Neuronal stem cell (in vitro differentiated cells): ENCODE measurements at regions not wholly inside any gene's neighbourhood (a gene's known extent, or its start where the extent isn't known, plus 50 kb on each side); places are given as distances from the start of the nearest gene placed in this dataset.

ENCODE experiments used
- DNase-seq: peaks from one replicate; pipeline ENCODE4 v3.0.0-alpha.2; 2013; ENCODE audit warnings: low spot score
- H2AFZ ChIP-seq: one replicate; pipeline ENCODE4 v1.6.1; 2013; ENCODE audit warnings: mild to moderate bottlenecking, low read length, inconsistent platforms
- H2AK5ac ChIP-seq: 2 replicates; pipeline ENCODE4 v1.6.1; 2013; ENCODE audit warnings: low read depth, mild to moderate bottlenecking, inconsistent platforms, low read length, moderate library complexity, mixed read lengths
- H2BK120ac ChIP-seq: 2 replicates; pipeline ENCODE4 v1.6.1; 2013; ENCODE audit warnings: low read depth, mild to moderate bottlenecking, inconsistent platforms, low read length, moderate library complexity, mixed read lengths
- H2BK12ac ChIP-seq: one replicate; pipeline ENCODE4 v1.6.1; 2013; ENCODE audit warnings: low read length, inconsistent platforms
- H2BK15ac ChIP-seq: 2 replicates; pipeline ENCODE4 v1.6.1; 2013; ENCODE audit warnings: mild to moderate bottlenecking, low read length, inconsistent platforms, mixed read lengths
- H2BK5ac ChIP-seq: one replicate; pipeline ENCODE4 v1.6.1; 2013; ENCODE audit warnings: inconsistent platforms, mild to moderate bottlenecking, low read length, moderate library complexity
- H3K14ac ChIP-seq: one replicate; pipeline ENCODE4 v1.6.1; 2013; ENCODE audit warnings: low read length, inconsistent platforms
- H3K18ac ChIP-seq: 2 replicates; pipeline ENCODE4 v1.6.1; 2013; ENCODE audit warnings: low read length, inconsistent platforms
- H3K23ac ChIP-seq: 2 replicates; pipeline ENCODE4 v1.6.1; 2013; ENCODE audit warnings: low read depth, mild to moderate bottlenecking, mixed read lengths, low read length, inconsistent platforms; ENCODE audit not compliant: poor library complexity
- H3K27ac ChIP-seq: replicated peaks from 3 replicates; pipeline ENCODE4 v1.5.1; 2013; ENCODE audit warnings: low read length, inconsistent platforms
- H3K27me3 ChIP-seq, 3 experiments: 2 replicates each; pipeline ENCODE4 v1.6.1; 2013; ENCODE audit warnings: low read length in 3 of 3, mild to moderate bottlenecking in 2 of 3, inconsistent platforms in 1 of 3, low read depth in 1 of 3, mixed read lengths in 1 of 3, moderate library complexity in 1 of 3; ENCODE audit not compliant: control insufficient read depth in 3 of 3, insufficient read depth in 3 of 3
- H3K36me3 ChIP-seq, 2 donors: replicated peaks in 1 of 2; 2 replicates each; pipeline ENCODE4 v1.6.1; 2013; ENCODE audit warnings: low read length in 2 of 2; ENCODE audit not compliant: control insufficient read depth in 2 of 2, insufficient read depth in 2 of 2
- H3K4ac ChIP-seq: 2 replicates; pipeline ENCODE4 v1.6.1; 2013; ENCODE audit warnings: inconsistent platforms, mild to moderate bottlenecking, low read length, moderate library complexity
- H3K4me1 ChIP-seq, 2 donors: 1 replicate in 1 of 2; 2 replicates in 1 of 2; pipeline ENCODE4 v1.6.1; 2013; ENCODE audit warnings: low read length in 2 of 2, low read depth in 1 of 2; ENCODE audit not compliant: control insufficient read depth in 2 of 2, insufficient read depth in 1 of 2
- H3K4me2 ChIP-seq: one replicate; pipeline ENCODE4 v1.6.1; 2013; ENCODE audit warnings: mild to moderate bottlenecking, low read length, inconsistent platforms; ENCODE audit not compliant: insufficient read depth, poor library complexity, severe bottlenecking
- H3K4me3 ChIP-seq, 2 donors: 2 replicates each; pipeline ENCODE4 v1.5.1; 2013; ENCODE audit warnings: low read length in 2 of 2, mild to moderate bottlenecking in 2 of 2, inconsistent platforms in 1 of 2, moderate library complexity in 1 of 2
- H3K79me1 ChIP-seq: one replicate; pipeline ENCODE4 v1.6.1; 2013; ENCODE audit warnings: low read depth, mild to moderate bottlenecking, inconsistent platforms, low read length, moderate library complexity
- H3K9ac ChIP-seq: one replicate; pipeline ENCODE4 v1.6.1; 2013; ENCODE audit warnings: mild to moderate bottlenecking, low read depth, low read length, inconsistent platforms; ENCODE audit not compliant: poor library complexity
- H3K9me3 ChIP-seq, 2 donors: replicated peaks in 1 of 2; 2 replicates each; pipeline versions ENCODE3 to v1.6.1; 2013; ENCODE audit warnings: low read length in 2 of 2, mild to moderate bottlenecking in 2 of 2, inconsistent platforms in 1 of 2, low read depth in 1 of 2, mixed read lengths in 1 of 2, moderate library complexity in 1 of 2; ENCODE audit not compliant: control insufficient read depth in 2 of 2, insufficient read depth in 1 of 2
- H4K8ac ChIP-seq: one replicate; pipeline ENCODE4 v1.6.1; 2013; ENCODE audit warnings: low read depth, mild to moderate bottlenecking, inconsistent platforms, low read length, moderate library complexity
- H4K91ac ChIP-seq: one replicate; pipeline ENCODE4 v1.6.1; 2013; ENCODE audit warnings: low read length, low read depth, mild to moderate bottlenecking, inconsistent platforms; ENCODE audit not compliant: poor library complexity
- WGBS, 2 donors: extraction: QIAGEN DNeasy Blood & Tissue Kit; methylation state at CpG; one replicate each; pipeline ENCODE4 v1.1.7; 2013; ENCODE audit warnings: missing lambda C conversion rate in 2 of 2, mixed read lengths in 1 of 2; ENCODE audit not compliant: insufficient read length in 2 of 2, insufficient replicate concordance in 1 of 2; ENCODE audit errors: extremely low coverage in 2 of 2; 5-methylcytosine and 5-hydroxymethylcytosine counted together

GRCh38 chr10:62899311-62899710 lies 83.1 kb upstream of the EGR2 start:
- no CpG with 5 or more reads among the region's 3 CpGs for WGBS, 2 donors

GRCh38 chr10:62895063-62895462 lies 78.9 kb upstream of the EGR2 start:
- Histone ChIP-seq H3K36me3 (no peaks in the 10 kb centered on the region), H4K91ac (no peak overlapping the region), H3K4me3 (no peak overlapping the region), H2BK120ac (no peak overlapping the region), H3K79me1 (no peaks in the 10 kb centered on the region), H3K18ac (no peak overlapping the region), H3K4me2 (no peak overlapping the region), H3K9ac (no peak overlapping the region), H3K4ac (no peak overlapping the region), H2AK5ac (no peak overlapping the region), H2BK5ac (no peak overlapping the region), H2BK12ac (no peak overlapping the region), H2BK15ac (no peak overlapping the region), H4K8ac (no peak overlapping the region), H3K14ac (no peak overlapping the region), H3K23ac (no peak overlapping the region), H2AFZ (no peak overlapping the region), H3K9me3 (no peaks in the 10 kb centered on the region), H3K27ac (no peak overlapping the region), H3K27me3 (no peaks in the 10 kb centered on the region), H3K4me1 (peaks cover 2 to 6% of the 10 kb centered on the region in 2 donors)
- no peak for DNase-seq
- no CpG with 5 or more reads among the region's 4 CpGs for WGBS, 2 donors

More at GRCh38 chr10:62899311-62899710, 83.1 kb upstream of the EGR2 start:
- Histone ChIP-seq H2AK5ac (no peak overlapping the region), H3K23ac (no peak overlapping the region), H3K9ac (no peak overlapping the region), H3K9me3 (no peaks in the 10 kb centered on the region), H3K36me3 (no peaks in the 10 kb centered on the region), H2BK15ac (no peak overlapping the region), H4K91ac (no peak overlapping the region), H2AFZ (no peak overlapping the region), H2BK12ac (no peak overlapping the region), H3K4me2 (no peak overlapping the region), H3K79me1 (no peaks in the 10 kb centered on the region), H3K4me1 (peaks cover 0 to 3% of the 10 kb centered on the region in 2 donors), H3K14ac (no peak overlapping the region), H3K4ac (no peak overlapping the region), H3K4me3 (no peak overlapping the region), H2BK120ac (no peak overlapping the region), H3K27ac (no peak overlapping the region), H3K18ac (no peak overlapping the region), H3K27me3 (no peaks in the 10 kb centered on the region), H4K8ac (no peak overlapping the region), H2BK5ac (no peak overlapping the region)
- DNase-seq: no peak

DNA sequence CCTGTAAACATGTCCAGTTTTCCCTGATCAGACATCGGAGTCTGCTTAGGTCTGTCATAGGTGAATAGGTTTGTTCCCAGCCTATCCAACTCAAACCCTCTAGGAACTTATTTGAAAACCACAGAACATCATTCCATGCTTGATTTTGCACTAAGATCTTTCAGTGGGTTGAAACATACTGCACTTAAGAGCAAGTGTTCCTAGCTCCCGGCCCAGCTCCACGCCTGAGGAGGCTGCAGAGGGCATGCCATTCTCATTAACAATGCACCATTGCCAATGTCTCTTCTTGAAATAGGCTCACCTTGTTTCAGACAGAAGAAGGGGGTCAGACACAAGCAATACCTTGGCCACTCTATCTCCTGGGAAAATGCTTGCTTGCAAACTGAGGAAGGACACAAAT lies 78.0 kb upstream of the EGR2 start:
- no peak overlapping the region for H3K4ac ChIP-seq
- no peak overlapping the region for H3K23ac ChIP-seq
- H3K27me3 ChIP-seq: no peaks in the 10 kb centered on the region
- H3K27ac ChIP-seq: no peak overlapping the region
- no peak overlapping the region for H3K18ac ChIP-seq
- no peak overlapping the region for H2BK12ac ChIP-seq
- H2AFZ ChIP-seq: no peak overlapping the region
- H2BK5ac ChIP-seq: no peak overlapping the region
- H2AK5ac ChIP-seq: no peak overlapping the region
- WGBS, 2 donors: no CpG with 5 or more reads among the region's 3 CpGs
- H4K91ac ChIP-seq: no peak overlapping the region
- no peak overlapping the region for H2BK15ac ChIP-seq
- no peak overlapping the region for H3K14ac ChIP-seq
- no peaks in the 10 kb centered on the region for H3K9me3 ChIP-seq
- H3K79me1 ChIP-seq: no peaks in the 10 kb centered on the region
- H3K9ac ChIP-seq: no peak overlapping the region
- no peak overlapping the region for H3K4me2 ChIP-seq
- H2BK120ac ChIP-seq: no peak overlapping the region
- no peak overlapping the region for H4K8ac ChIP-seq
- H3K36me3 ChIP-seq: no peaks in the 10 kb centered on the region
- no peak for DNase-seq
- peaks cover 0 to 6% of the 10 kb centered on the region in 2 donors for H3K4me1 ChIP-seq
- H3K4me3 ChIP-seq: no peak overlapping the region

- Histone ChIP-seq H3K4ac (no peak overlapping the region), H2BK120ac (no peak overlapping the region), H3K14ac (no peak overlapping the region), H3K4me3 (no peak overlapping the region), H2AK5ac (no peak overlapping the region), H2BK5ac (no peak overlapping the region), H3K27ac (no peak overlapping the region), H3K27me3 (no peaks in the 10 kb centered on the region), H2BK15ac (no peak overlapping the region), H3K36me3 (no peaks in the 10 kb centered on the region), H4K8ac (no peak overlapping the region), H2AFZ (no peak overlapping the region), H3K9me3 (no peaks in the 10 kb centered on the region), H3K4me2 (no peak overlapping the region), H3K23ac (no peak overlapping the region), H3K4me1 (peaks cover 0 to 6% of the 10 kb centered on the region in 2 donors), H3K9ac (no peak overlapping the region), H3K79me1 (no peaks in the 10 kb centered on the region), H2BK12ac (no peak overlapping the region), H3K18ac (no peak overlapping the region), H4K91ac (no peak overlapping the region)
- no peak for DNase-seq
- no CpG with 5 or more reads among the region's 1 CpG for WGBS, 2 donors
Observed at GRCh38 chr10:62893036-62893435, 76.9 kb upstream of the EGR2 start.
